ENCODE measurements at regions not wholly inside any gene's neighbourhood (a gene's known extent, or its start where the extent isn't known, plus 50 kb on each side); places are given as distances from the start of the nearest gene placed in this dataset.

- TF ChIP-seq CTCF (conservative IDR thresholded peaks at IDR 0.05; ENCODE audit: control insufficient read depth, insufficient read depth, low read depth, low read length) = no peak
Measured at GRCh38 chr7:11319491-11320274, 346.0 kb downstream of the PHF14 start.

More at GRCh38 chr7:11319491-11320274, 346.0 kb downstream of the PHF14 start:
- peak; percentile 1 for DNase-seq (ENCODE audit: low read depth)
- H3K4me3 ChIP-seq (ENCODE audit: control insufficient read depth, low read depth, low read length) = no peak overlapping the region

Measured in fibroblast of mammary gland (primary cell).